ENCODE measurements at regions not wholly inside any gene's neighbourhood (a gene's known extent, or its start where the extent isn't known, plus 50 kb on each side); places are given as distances from the start of the nearest gene placed in this dataset.

- no peaks in the 10 kb centered on the region for H3K36me3 Mint-ChIP-seq
- Histone ChIP-seq H3K36me3 (replicated peaks in 1 of 2; ENCODE audit: control insufficient read depth in 1 of 2, insufficient read depth in 2 of 2, low read length in 2 of 2) (no peaks in the 10 kb centered on the region), H3K4me1 (ENCODE audit: control insufficient read depth in 1 of 2, insufficient read depth in 2 of 2, low read length in 2 of 2) (no peaks in the 10 kb centered on the region), H3K9ac (ENCODE audit: insufficient read depth, low read length, poor library complexity, severe bottlenecking) (no peak overlapping the region), H3K79me2 (ENCODE audit: insufficient read depth, low read length) (no peaks in the 10 kb centered on the region), H4K20me1 (ENCODE audit: insufficient read depth, low read length) (no peaks in the 10 kb centered on the region), H3K4me3 (replicated peaks in 1 of 3; ENCODE audit: low read depth in 2 of 3, low read length in 3 of 3) (no peak overlapping the region), H2AFZ (ENCODE audit: insufficient read depth, low read depth, low read length, poor library complexity, severe bottlenecking) (no peak overlapping the region), H3K27ac (ENCODE audit: low read depth in 1 of 2, low read length in 2 of 2) (no peak overlapping the region), H3K4me2 (replicated peaks; ENCODE audit: extremely low read depth, low read length, poor library complexity, severe bottlenecking) (no peak overlapping the region), H3K27me3 (ENCODE audit: control insufficient read depth in 2 of 2, insufficient read depth in 2 of 2, low read length in 2 of 2) (no peaks in the 10 kb centered on the region), H3K9me3 (replicated peaks in 1 of 2; ENCODE audit: control insufficient read depth in 1 of 2, insufficient read depth in 1 of 2, low read length in 2 of 2) (peaks cover 0 to 2% of the 10 kb centered on the region in 2 donors)
- no CpG with 5 or more reads among the region's 7 CpGs for WGBS (ENCODE audit: insufficient coverage)
- H3K4me1 Mint-ChIP-seq = no peaks in the 10 kb centered on the region
- intact Hi-C loops (cut with micrococcal nuclease) = no loop called here
- no peak overlapping the region for H3K4me3 Mint-ChIP-seq
- H3K27ac Mint-ChIP-seq = no peak overlapping the region
- TF ChIP-seq CTCF (IDR thresholded peaks at IDR 0.05) = no peak
- DNase-seq = no peak
- peaks cover 0 to 5% (median 0%) of the 10 kb centered on the region in 3 donors for H3K27me3 Mint-ChIP-seq (ENCODE audit: low read depth in 3 of 3)
- H3K9me3 Mint-ChIP-seq = peaks cover 0 to 9% (median 2%) of the 10 kb centered on the region in 7 donors
Measured at GRCh38 chr12:30506411-30506810, 189.3 kb downstream of the IPO8 start.

- Mint-ChIP-seq H3K4me1 (no peaks in the 10 kb centered on the region), H3K27ac (no peak overlapping the region), H3K36me3 (no peaks in the 10 kb centered on the region), H3K4me3 (no peak overlapping the region), H3K9me3 (peaks cover 0 to 6% (median 4%) of the 10 kb centered on the region in 7 donors), H3K27me3 (ENCODE audit: low read depth in 3 of 3) (peaks cover 0 to 5% (median 0%) of the 10 kb centered on the region in 3 donors)
- DNase-seq = no peak
- H3K27me3 ChIP-seq (ENCODE audit: control insufficient read depth in 2 of 2, insufficient read depth in 2 of 2, low read length in 2 of 2) = no peaks in the 10 kb centered on the region
- no peak overlapping the region for H3K4me2 ChIP-seq (replicated peaks; ENCODE audit: extremely low read depth, low read length, poor library complexity, severe bottlenecking)
- intact Hi-C loops (cut with micrococcal nuclease) = no loop called here
- no peak overlapping the region for H3K9ac ChIP-seq (ENCODE audit: insufficient read depth, low read length, poor library complexity, severe bottlenecking)
- no peaks in the 10 kb centered on the region for H3K79me2 ChIP-seq (ENCODE audit: insufficient read depth, low read length)
- no peaks in the 10 kb centered on the region for H3K36me3 ChIP-seq (replicated peaks in 1 of 2; ENCODE audit: control insufficient read depth in 1 of 2, insufficient read depth in 2 of 2, low read length in 2 of 2)
- TF ChIP-seq CTCF (IDR thresholded peaks at IDR 0.05) = no peak
- no peaks in the 10 kb centered on the region for H3K4me1 ChIP-seq (ENCODE audit: control insufficient read depth in 1 of 2, insufficient read depth in 2 of 2, low read length in 2 of 2)
- no peak overlapping the region for H3K4me3 ChIP-seq (replicated peaks in 1 of 3; ENCODE audit: low read depth in 2 of 3, low read length in 3 of 3)
- no CpG with 5 or more reads among the region's 2 CpGs for WGBS (ENCODE audit: insufficient coverage)
- H4K20me1 ChIP-seq (ENCODE audit: insufficient read depth, low read length) = no peaks in the 10 kb centered on the region
- H3K27ac ChIP-seq (ENCODE audit: low read depth in 1 of 2, low read length in 2 of 2) = no peak overlapping the region
- no peak overlapping the region for H2AFZ ChIP-seq (ENCODE audit: insufficient read depth, low read depth, low read length, poor library complexity, severe bottlenecking)
- no peaks in the 10 kb centered on the region for H3K9me3 ChIP-seq (replicated peaks in 1 of 2; ENCODE audit: control insufficient read depth in 1 of 2, insufficient read depth in 1 of 2, low read length in 2 of 2)
Measured at GRCh38 chr12:30501718-30502117, 194.0 kb downstream of the IPO8 start.
